KMS-11 (cell line): ENCODE measurements at regions not wholly inside any gene's neighbourhood (a gene's known extent, or its start where the extent isn't known, plus 50 kb on each side); places are given as distances from the start of the nearest gene placed in this dataset.

Experiments
- H2AFZ ChIP-seq: fragments of 200-600 bp; sonication (generic); 2 replicates; pipeline ENCODE4 v1.6.1; 2016; ENCODE audit warnings: antibody characterized with exemption, mixed run types, low read depth
- H3K27ac ChIP-seq: fragments of 200-600 bp; sonication (generic); 2 replicates; pipeline ENCODE4 v1.6.1; 2016; ENCODE audit warnings: mild to moderate bottlenecking, mixed run types
- H3K27me3 ChIP-seq: fragments of 200-600 bp; sonication (generic); 2 replicates; pipeline ENCODE4 v1.6.1; 2017; ENCODE audit warnings: mild to moderate bottlenecking, low read depth, mixed run types, moderate library complexity; ENCODE audit not compliant: insufficient read depth
- H3K36me3 ChIP-seq: fragments of 200-600 bp; sonication (generic); 2 replicates; pipeline ENCODE4 v1.6.1; 2017; ENCODE audit warnings: mild to moderate bottlenecking, mixed run types; ENCODE audit not compliant: insufficient read depth
- H3K4me1 ChIP-seq: fragments of 200-600 bp; sonication (generic); 2 replicates; pipeline ENCODE4 v1.6.1; 2016; ENCODE audit warnings: mild to moderate bottlenecking, low read depth, mixed run types; ENCODE audit not compliant: poor library complexity, severe bottlenecking
- H3K4me2 ChIP-seq: fragments of 200-600 bp; sonication (generic); 2 replicates; pipeline ENCODE4 v1.7.0; 2016; ENCODE audit warnings: mild to moderate bottlenecking, mixed run types
- H3K4me3 ChIP-seq: fragments of 200-600 bp; sonication (generic); IDR thresholded peaks from 2 replicates; pipeline ENCODE4 v1.6.1; 2017; ENCODE audit warnings: low read depth, low read length, mixed read lengths; ENCODE audit not compliant: insufficient read depth
- H3K79me2 ChIP-seq: fragments of 200-600 bp; sonication (generic); 2 replicates; pipeline ENCODE4 v1.6.1; 2016; ENCODE audit warnings: low read depth, mixed run types; ENCODE audit not compliant: insufficient read depth
- H3K9ac ChIP-seq: fragments of 200-600 bp; sonication (generic); 2 replicates; pipeline ENCODE4 v1.6.1; 2016; ENCODE audit warnings: mild to moderate bottlenecking, mixed run types
- H4K20me1 ChIP-seq: fragments of 200-600 bp; sonication (generic); 2 replicates; pipeline ENCODE4 v1.6.1; 2016; ENCODE audit warnings: mild to moderate bottlenecking, mixed run types; ENCODE audit not compliant: insufficient read depth
- TF ChIP-seq, protein P1 (sequence below): fragments of 200-600 bp; sonication (generic); conservative IDR thresholded peaks from 2 replicates; pipeline ENCODE4 v1.6.1; 2017; ENCODE audit warnings: low read depth, mild to moderate bottlenecking, antibody characterized with exemption, low read length, moderate library complexity, mixed read lengths

DNA sequence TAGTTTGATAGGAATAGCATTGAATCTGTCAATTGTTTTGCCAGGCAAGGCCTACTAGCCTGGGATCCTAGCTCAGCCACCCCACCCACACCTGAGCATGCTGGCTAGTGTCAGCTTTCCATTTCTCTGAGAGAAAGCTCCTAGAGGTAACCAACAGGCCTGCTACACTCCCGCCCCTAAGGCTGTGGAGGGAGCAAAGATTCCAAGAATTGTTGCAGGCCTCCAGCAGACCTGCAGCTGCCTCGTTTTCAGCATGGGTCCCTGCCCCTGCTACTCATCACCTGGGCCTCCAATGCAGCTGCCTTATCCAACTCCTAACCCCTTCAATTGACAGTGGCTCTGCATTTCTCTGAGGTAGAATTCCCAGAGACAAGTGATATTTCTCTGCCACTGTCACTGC, 852.4 kb upstream of the MDGA2 start:
- TF ChIP-seq, protein P1, sequence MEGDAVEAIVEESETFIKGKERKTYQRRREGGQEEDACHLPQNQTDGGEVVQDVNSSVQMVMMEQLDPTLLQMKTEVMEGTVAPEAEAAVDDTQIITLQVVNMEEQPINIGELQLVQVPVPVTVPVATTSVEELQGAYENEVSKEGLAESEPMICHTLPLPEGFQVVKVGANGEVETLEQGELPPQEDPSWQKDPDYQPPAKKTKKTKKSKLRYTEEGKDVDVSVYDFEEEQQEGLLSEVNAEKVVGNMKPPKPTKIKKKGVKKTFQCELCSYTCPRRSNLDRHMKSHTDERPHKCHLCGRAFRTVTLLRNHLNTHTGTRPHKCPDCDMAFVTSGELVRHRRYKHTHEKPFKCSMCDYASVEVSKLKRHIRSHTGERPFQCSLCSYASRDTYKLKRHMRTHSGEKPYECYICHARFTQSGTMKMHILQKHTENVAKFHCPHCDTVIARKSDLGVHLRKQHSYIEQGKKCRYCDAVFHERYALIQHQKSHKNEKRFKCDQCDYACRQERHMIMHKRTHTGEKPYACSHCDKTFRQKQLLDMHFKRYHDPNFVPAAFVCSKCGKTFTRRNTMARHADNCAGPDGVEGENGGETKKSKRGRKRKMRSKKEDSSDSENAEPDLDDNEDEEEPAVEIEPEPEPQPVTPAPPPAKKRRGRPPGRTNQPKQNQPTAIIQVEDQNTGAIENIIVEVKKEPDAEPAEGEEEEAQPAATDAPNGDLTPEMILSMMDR: no peak
- H2AFZ ChIP-seq: no peak overlapping the region

DNA sequence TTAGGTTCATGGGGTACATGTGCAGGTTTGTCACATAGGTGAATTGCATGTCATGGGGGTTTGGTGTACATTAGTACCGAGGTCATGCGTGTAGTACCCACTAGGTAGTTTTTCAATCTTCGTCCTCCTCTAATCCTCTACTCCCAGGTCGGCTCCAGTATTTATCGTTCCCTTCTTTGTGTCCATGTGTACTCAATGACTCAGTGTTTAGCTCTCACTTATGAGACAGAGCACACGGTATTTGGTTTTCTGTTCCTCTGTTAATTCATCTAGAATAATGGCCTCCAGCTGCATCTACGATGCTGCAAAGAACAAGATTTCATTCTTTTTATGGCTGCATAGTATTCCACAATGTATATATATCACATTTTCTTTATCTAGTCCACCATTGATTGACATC, 850.9 kb upstream of the MDGA2 start:
- no peak overlapping the region for H2AFZ ChIP-seq
- H3K4me3 ChIP-seq: no peak overlapping the region
- no peak overlapping the region for H3K27ac ChIP-seq
- H3K9ac ChIP-seq: no peak overlapping the region
- H3K27me3 ChIP-seq: no peaks in the 10 kb centered on the region
- H3K4me1 ChIP-seq: no peaks in the 10 kb centered on the region
- H3K4me2 ChIP-seq: no peak overlapping the region
- no peaks in the 10 kb centered on the region for H3K79me2 ChIP-seq
- TF ChIP-seq, protein P1: no peak
- no peaks in the 10 kb centered on the region for H4K20me1 ChIP-seq
- no peaks in the 10 kb centered on the region for H3K36me3 ChIP-seq

More for the DNA sequence above, 852.4 kb upstream of the MDGA2 start:
- no peaks in the 10 kb centered on the region for H3K79me2 ChIP-seq
- no peak overlapping the region for H3K4me2 ChIP-seq
- no peaks in the 10 kb centered on the region for H3K36me3 ChIP-seq
- no peaks in the 10 kb centered on the region for H3K27me3 ChIP-seq
- H4K20me1 ChIP-seq: no peaks in the 10 kb centered on the region
- no peak overlapping the region for H3K9ac ChIP-seq
- no peaks in the 10 kb centered on the region for H3K4me1 ChIP-seq
- H3K27ac ChIP-seq: no peak overlapping the region
- no peak overlapping the region for H3K4me3 ChIP-seq

DNA sequence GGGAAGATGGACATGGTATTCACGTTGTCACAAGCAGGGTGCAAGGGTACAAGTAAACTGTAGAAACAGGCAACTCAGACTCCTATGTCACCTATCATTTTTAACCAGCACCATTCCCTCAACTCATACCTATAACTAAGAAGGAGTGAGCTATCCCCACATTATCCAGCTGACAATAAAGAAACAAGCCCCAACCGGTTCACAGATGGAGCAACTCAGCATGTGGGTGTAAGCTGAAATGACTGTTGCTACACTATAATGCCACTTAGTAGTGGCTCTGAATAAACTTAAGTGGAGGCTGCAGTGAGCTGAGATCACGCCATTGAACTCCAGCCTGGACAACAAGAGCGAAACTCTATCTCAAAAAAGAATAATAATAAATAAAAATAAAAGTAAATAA, 829.5 kb upstream of the MDGA2 start:
- no peak overlapping the region for H3K4me3 ChIP-seq
- no peaks in the 10 kb centered on the region for H3K79me2 ChIP-seq
- H3K27me3 ChIP-seq: no peaks in the 10 kb centered on the region
- H3K4me2 ChIP-seq: no peak overlapping the region
- H3K36me3 ChIP-seq: no peaks in the 10 kb centered on the region
- no peak overlapping the region for H2AFZ ChIP-seq
- H4K20me1 ChIP-seq: no peaks in the 10 kb centered on the region
- TF ChIP-seq, protein P1: no peak
- H3K27ac ChIP-seq: no peak overlapping the region
- H3K4me1 ChIP-seq: no peaks in the 10 kb centered on the region
- H3K9ac ChIP-seq: no peak overlapping the region

DNA sequence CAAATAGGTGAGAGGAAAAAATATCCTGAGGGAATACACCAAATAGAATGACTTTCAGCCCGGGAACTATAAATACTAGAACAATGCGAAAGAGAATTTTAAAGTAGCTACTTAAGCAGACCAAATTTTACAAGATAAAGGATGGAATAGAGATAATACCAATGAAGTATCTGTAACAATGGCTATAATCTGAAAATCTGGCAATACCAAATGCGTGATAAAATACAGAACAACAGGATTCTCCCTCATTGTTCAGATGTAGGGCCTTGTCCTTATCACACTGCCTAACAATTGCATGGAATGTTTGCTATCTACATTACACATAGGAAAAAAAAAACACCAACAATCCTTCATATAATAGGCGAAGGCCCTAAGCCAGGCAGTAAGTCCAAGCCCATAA, 815.4 kb upstream of the MDGA2 start:
- H3K4me3 ChIP-seq: no peak overlapping the region
- H4K20me1 ChIP-seq: no peaks in the 10 kb centered on the region
- H3K9ac ChIP-seq: no peak overlapping the region
- H3K4me2 ChIP-seq: no peak overlapping the region
- H3K36me3 ChIP-seq: no peaks in the 10 kb centered on the region
- H3K79me2 ChIP-seq: no peaks in the 10 kb centered on the region
- TF ChIP-seq, protein P1: no peak
- no peak overlapping the region for H2AFZ ChIP-seq
- H3K27ac ChIP-seq: no peak overlapping the region
- no peaks in the 10 kb centered on the region for H3K27me3 ChIP-seq
- no peaks in the 10 kb centered on the region for H3K4me1 ChIP-seq
